ENCODE measurements at regions not wholly inside any gene's neighbourhood (a gene's known extent, or its start where the extent isn't known, plus 50 kb on each side); places are given as distances from the start of the nearest gene placed in this dataset.

DNA sequence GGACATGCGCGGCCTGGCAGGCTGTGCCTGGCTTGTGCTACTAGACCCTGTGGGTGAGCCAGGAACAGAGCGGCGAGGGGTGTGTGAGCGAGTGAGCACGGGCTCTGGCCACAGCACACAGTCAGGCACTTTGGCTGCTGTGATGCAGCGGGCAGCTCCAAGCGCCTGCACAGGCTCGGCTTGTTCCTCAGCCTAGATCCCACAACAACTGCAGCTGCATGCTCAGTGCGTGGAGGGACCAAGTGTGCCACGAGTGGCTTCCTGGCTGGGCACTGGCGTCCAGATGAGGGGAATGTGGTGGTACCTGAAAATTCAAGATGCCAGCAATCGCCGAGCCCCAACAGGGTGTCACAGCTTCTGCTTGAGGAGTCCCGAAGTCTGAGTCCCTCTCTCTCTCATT is 1056.6 kb downstream of the RAPGEF2 start:
- TF ChIP-seq, protein P1, sequence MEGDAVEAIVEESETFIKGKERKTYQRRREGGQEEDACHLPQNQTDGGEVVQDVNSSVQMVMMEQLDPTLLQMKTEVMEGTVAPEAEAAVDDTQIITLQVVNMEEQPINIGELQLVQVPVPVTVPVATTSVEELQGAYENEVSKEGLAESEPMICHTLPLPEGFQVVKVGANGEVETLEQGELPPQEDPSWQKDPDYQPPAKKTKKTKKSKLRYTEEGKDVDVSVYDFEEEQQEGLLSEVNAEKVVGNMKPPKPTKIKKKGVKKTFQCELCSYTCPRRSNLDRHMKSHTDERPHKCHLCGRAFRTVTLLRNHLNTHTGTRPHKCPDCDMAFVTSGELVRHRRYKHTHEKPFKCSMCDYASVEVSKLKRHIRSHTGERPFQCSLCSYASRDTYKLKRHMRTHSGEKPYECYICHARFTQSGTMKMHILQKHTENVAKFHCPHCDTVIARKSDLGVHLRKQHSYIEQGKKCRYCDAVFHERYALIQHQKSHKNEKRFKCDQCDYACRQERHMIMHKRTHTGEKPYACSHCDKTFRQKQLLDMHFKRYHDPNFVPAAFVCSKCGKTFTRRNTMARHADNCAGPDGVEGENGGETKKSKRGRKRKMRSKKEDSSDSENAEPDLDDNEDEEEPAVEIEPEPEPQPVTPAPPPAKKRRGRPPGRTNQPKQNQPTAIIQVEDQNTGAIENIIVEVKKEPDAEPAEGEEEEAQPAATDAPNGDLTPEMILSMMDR (IDR thresholded peaks at IDR 0.05), result no peak
- TF ChIP-seq ZFX (IDR thresholded peaks at IDR 0.05; ENCODE audit: borderline replicate concordance), result no peak
- H3K27ac ChIP-seq, result no peak overlapping the region

DNA sequence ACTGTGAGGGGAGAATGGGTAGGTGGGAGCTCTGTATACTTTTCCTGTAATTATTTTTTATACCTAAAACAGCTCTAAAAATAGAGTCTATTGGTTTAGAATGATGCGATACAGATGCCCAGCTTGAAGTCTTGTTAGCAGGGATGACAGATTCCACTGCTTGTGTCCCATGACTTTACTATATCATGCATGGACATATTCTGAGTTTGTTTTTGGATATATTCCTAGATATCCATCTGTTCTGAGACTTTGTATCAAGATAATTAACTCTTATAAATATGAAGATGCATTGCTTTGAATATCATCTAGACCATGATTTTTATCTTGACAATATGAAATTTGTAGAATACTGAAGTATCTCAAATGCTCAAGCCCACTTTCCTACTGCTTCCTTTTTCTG is 1058.1 kb downstream of the RAPGEF2 start:
- TF ChIP-seq, protein P1 (IDR thresholded peaks at IDR 0.05), result no peak
- TF ChIP-seq ZFX (IDR thresholded peaks at IDR 0.05; ENCODE audit: borderline replicate concordance), result no peak
- no peak overlapping the region for H3K27ac ChIP-seq

- H3K27ac ChIP-seq, result no peak overlapping the region
- TF ChIP-seq, protein P1 (IDR thresholded peaks at IDR 0.05), result no peak
- TF ChIP-seq ZFX (IDR thresholded peaks at IDR 0.05; ENCODE audit: borderline replicate concordance), result no peak
Observed at GRCh38 chr4:160175064-160175643, 1072.3 kb downstream of the RAPGEF2 start.

DNA sequence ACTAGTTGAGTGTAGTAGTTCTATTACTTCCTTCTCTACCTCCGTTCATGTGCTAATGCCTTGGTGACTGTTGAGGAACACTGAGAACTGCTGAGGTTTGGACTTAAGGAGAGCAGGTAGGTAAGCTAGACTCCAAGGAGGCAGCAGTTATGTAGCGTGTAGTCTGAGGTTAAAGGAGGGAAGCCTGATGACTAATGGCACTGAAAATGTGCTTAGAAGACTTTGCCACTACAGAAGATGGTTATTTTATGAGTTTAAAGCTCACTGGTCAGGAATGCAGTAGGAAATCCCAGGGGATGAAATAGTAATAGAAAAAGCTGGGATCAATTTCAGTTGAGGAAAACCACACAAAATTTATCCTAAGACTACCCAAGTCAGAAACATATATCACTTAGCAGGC is 1077.3 kb downstream of the RAPGEF2 start:
- no peak for TF ChIP-seq ZFX (IDR thresholded peaks at IDR 0.05; ENCODE audit: borderline replicate concordance)
- TF ChIP-seq, protein P1 (IDR thresholded peaks at IDR 0.05), result no peak
- no peak overlapping the region for H3K27ac ChIP-seq

DNA sequence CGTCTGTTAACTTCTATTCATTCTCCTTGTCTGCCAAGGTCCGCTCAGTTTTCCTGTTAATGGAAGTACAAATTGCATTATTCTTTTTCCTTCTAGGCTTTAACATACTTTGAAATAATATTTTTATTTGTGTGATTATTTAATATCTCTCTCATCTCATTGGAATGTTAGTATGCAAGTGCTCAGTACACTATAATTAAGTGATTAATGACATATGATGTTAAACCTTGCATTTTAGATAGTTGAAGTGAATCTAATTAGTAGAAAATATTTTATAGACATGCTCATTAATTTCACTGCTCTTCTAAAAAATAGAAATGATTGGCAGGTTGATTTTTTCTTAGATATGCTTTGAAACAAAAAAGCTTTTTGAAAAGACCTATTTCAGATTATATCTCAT is 1079.8 kb downstream of the RAPGEF2 start:
- no peak overlapping the region for H3K27ac ChIP-seq
- TF ChIP-seq ZFX (IDR thresholded peaks at IDR 0.05; ENCODE audit: borderline replicate concordance), result no peak
- TF ChIP-seq, protein P1 (IDR thresholded peaks at IDR 0.05), result no peak

DNA sequence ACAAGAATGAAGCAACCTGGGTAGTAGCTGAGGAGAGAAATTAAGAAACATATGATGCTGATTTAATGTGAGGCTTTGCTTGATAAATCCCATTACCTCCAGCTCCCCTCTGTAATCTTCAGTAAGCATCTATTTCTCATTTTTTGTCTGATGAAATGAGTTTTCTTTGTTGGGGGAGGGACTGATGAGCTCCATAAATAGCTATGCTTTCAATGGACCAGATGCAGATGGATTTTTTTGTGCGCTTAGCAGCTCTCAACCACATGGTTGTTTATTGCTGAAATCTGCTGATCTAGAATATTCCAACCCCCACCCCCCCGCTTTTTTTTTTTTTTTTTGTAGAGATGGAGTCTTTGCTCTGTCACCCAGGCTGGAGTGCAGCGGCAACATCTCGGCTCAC is 1082.0 kb downstream of the RAPGEF2 start:
- H3K27ac ChIP-seq, result no peak overlapping the region
- TF ChIP-seq, protein P1 (IDR thresholded peaks at IDR 0.05), result no peak
- no peak for TF ChIP-seq ZFX (IDR thresholded peaks at IDR 0.05; ENCODE audit: borderline replicate concordance)

- TF ChIP-seq ZFX (IDR thresholded peaks at IDR 0.05; ENCODE audit: borderline replicate concordance), result no peak
- TF ChIP-seq, protein P1 (IDR thresholded peaks at IDR 0.05), result no peak
- H3K27ac ChIP-seq, result no peak overlapping the region
Observed at GRCh38 chr4:160193787-160194186, 1090.9 kb downstream of the RAPGEF2 start.

Data from 22Rv1 (cell line).